ENCODE measurements at regions not wholly inside any gene's neighbourhood (a gene's known extent, or its start where the extent isn't known, plus 50 kb on each side); places are given as distances from the start of the nearest gene placed in this dataset.

DNA sequence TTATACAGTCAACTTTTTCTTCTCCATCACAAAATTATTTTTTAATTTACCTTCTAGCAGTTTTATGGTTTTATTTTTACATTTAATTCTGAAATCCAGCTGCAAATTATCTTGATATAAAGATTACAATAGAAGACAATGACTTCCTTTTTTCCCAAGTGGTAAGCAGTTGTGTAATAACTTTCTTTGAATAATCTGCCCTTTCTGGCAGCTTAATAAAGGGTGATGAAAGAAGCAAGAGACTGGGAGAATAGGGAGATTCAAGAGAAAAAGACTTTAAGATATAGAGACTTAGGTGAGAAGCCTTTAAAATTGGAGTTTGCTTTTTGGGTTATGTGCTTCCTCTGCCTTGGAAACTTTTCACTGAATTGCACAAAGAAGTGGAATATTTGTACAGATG, 100.4 kb upstream of the FREM1 start:
- no peak for TF ChIP-seq GABPA (IDR thresholded peaks at IDR 0.05; ENCODE audit: low read depth)
- TF ChIP-seq, protein P1, sequence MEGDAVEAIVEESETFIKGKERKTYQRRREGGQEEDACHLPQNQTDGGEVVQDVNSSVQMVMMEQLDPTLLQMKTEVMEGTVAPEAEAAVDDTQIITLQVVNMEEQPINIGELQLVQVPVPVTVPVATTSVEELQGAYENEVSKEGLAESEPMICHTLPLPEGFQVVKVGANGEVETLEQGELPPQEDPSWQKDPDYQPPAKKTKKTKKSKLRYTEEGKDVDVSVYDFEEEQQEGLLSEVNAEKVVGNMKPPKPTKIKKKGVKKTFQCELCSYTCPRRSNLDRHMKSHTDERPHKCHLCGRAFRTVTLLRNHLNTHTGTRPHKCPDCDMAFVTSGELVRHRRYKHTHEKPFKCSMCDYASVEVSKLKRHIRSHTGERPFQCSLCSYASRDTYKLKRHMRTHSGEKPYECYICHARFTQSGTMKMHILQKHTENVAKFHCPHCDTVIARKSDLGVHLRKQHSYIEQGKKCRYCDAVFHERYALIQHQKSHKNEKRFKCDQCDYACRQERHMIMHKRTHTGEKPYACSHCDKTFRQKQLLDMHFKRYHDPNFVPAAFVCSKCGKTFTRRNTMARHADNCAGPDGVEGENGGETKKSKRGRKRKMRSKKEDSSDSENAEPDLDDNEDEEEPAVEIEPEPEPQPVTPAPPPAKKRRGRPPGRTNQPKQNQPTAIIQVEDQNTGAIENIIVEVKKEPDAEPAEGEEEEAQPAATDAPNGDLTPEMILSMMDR (IDR thresholded peaks at IDR 0.05), result no peak
- TF ChIP-seq, protein P2, sequence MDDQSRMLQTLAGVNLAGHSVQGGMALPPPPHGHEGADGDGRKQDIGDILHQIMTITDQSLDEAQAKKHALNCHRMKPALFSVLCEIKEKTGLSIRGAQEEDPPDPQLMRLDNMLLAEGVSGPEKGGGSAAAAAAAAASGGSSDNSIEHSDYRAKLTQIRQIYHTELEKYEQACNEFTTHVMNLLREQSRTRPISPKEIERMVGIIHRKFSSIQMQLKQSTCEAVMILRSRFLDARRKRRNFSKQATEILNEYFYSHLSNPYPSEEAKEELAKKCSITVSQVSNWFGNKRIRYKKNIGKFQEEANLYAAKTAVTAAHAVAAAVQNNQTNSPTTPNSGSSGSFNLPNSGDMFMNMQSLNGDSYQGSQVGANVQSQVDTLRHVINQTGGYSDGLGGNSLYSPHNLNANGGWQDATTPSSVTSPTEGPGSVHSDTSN (IDR thresholded peaks at IDR 0.05), result no peak
- no peak for TF ChIP-seq JUND (IDR thresholded peaks at IDR 0.05)
- no peak for TF ChIP-seq MAX (IDR thresholded peaks at IDR 0.05; ENCODE audit: low read depth)
- no peak for TF ChIP-seq SMC3 (IDR thresholded peaks at IDR 0.05; ENCODE audit: low read depth, low read length)
- no peak for TF ChIP-seq ELF1 (IDR thresholded peaks at IDR 0.05)
- TF ChIP-seq EP300 (IDR thresholded peaks at IDR 0.05; ENCODE audit: borderline replicate concordance in 1 of 2, low read depth in 1 of 2, low read length in 1 of 2), result no peak
- TF ChIP-seq, protein P3, sequence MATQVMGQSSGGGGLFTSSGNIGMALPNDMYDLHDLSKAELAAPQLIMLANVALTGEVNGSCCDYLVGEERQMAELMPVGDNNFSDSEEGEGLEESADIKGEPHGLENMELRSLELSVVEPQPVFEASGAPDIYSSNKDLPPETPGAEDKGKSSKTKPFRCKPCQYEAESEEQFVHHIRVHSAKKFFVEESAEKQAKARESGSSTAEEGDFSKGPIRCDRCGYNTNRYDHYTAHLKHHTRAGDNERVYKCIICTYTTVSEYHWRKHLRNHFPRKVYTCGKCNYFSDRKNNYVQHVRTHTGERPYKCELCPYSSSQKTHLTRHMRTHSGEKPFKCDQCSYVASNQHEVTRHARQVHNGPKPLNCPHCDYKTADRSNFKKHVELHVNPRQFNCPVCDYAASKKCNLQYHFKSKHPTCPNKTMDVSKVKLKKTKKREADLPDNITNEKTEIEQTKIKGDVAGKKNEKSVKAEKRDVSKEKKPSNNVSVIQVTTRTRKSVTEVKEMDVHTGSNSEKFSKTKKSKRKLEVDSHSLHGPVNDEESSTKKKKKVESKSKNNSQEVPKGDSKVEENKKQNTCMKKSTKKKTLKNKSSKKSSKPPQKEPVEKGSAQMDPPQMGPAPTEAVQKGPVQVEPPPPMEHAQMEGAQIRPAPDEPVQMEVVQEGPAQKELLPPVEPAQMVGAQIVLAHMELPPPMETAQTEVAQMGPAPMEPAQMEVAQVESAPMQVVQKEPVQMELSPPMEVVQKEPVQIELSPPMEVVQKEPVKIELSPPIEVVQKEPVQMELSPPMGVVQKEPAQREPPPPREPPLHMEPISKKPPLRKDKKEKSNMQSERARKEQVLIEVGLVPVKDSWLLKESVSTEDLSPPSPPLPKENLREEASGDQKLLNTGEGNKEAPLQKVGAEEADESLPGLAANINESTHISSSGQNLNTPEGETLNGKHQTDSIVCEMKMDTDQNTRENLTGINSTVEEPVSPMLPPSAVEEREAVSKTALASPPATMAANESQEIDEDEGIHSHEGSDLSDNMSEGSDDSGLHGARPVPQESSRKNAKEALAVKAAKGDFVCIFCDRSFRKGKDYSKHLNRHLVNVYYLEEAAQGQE (IDR thresholded peaks at IDR 0.05; ENCODE audit: low read depth, low read length), result no peak
- no peak for TF ChIP-seq RXRA (IDR thresholded peaks at IDR 0.05; ENCODE audit: borderline replicate concordance, low read depth)

Measured in SK-N-SH (cell line).